NCI-H2081 treated with DMSO at 0.1 percent for 48 hours (cell line): ENCODE measurements at regions not wholly inside any gene's neighbourhood (a gene's known extent, or its start where the extent isn't known, plus 50 kb on each side); places are given as distances from the start of the nearest gene placed in this dataset.

ENCODE experiments used
- DNase-seq: peaks from one replicate; lab custom pipeline; 2025; lab: John Stamatoyannopoulos, UW

- no peak for DNase-seq
Observed at GRCh38 chr4:22103768-22104167, 155.2 kb upstream of the KCNIP4 start.

GRCh38 chr4:22099896-22100295, 151.3 kb upstream of the KCNIP4 start:
- no peak for DNase-seq

DNA sequence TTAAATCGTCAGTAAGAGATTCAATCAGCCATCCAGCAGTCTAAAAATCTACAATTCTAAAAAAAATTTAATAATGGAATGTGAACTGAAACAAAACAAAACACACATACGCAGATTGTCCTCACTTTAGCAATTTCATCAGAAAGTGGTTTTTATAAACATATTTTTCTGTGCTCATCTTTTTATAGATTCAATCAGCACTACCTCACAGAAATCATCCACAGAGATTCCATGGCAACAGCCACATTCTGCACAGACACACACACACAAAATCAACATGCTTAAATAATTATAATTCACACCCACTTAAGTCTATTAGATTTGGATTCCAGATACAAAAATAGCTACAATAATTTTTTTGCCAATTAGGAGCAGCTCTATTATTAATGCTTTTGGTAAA, 149.0 kb upstream of the KCNIP4 start:
- DNase-seq: no peak

DNA sequence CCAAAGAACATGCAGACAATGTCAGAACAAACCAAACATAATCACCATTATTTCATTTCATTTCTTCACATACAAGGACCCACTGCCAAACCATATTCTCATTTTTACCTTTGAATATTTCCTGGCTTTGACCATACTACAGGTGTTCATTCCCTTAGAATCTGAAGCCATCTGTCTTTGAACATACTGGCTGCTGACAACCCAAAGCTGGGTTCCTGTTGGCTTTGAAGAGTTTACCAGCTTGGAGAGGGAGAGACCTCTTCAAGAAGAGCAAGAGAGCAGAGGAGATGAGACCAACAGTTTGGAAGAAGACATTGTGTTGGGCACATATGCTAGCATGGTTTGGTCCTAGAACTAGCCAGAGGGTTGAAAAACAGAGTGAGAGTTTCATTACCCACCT, 145.6 kb upstream of the KCNIP4 start:
- no peak for DNase-seq

DNA sequence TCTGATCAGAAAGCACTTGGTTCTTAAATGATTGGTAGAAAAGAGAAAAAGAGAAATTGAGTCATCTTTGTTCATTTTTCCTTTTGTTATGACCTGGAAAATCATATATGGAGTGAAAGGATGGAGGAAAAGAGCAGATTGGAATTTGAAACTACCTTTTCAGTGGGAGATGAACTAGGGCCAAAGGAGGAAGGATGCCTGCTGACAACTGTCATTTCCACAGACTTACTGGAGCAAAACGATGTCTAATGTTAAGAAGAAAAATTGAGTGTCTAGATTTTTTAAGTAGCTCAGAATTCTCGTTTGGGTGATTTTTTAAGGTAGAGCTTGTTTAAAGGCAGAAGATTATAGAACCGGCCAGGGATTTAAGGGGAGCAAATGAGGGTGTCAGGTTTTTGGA, 144.6 kb upstream of the KCNIP4 start:
- DNase-seq: no peak

DNA sequence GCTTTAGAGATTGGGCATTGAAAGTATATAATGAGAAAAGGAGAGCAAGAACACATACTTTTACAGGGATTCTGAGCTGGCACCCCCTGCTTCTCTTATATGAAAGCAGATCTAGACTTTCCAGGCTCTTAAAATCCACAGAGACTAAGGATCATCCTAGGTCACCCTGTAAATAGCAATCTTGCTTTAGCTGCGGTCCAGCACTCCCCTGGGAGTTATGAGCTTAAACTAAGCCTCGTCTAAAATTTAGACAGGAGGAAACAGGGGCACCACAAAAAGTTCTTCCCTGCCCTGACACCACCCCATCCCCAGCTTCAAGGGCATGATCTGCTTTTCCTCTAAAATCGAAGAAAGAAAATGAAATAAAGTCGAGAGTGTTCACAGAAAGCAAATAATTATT, 143.3 kb upstream of the KCNIP4 start:
- DNase-seq: no peak

DNA sequence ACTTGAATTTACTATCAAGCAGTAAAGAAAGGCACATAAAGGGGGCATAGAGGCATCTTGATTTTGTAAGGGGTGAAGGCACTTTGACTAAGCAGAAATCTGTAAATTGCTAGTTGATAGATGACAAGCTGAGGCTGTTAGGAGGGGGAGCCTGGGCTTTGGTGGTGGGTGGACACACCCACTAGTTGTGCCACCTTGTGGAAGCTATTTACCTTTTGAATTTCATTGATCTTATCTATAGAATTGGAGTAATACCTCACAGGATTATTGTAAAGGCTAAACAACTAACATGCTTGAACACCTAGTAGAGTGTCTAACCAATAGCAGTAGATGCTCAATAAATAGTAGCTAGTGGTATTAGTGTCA, 142.8 kb upstream of the KCNIP4 start:
- DNase-seq: no peak

GRCh38 chr4:22090661-22091351, 142.2 kb upstream of the KCNIP4 start:
- DNase-seq: no peak

GRCh38 chr4:22077571-22077970, 129.0 kb upstream of the KCNIP4 start:
- DNase-seq: no peak

GRCh38 chr4:22072726-22073125, 124.2 kb upstream of the KCNIP4 start:
- DNase-seq: no peak

DNA sequence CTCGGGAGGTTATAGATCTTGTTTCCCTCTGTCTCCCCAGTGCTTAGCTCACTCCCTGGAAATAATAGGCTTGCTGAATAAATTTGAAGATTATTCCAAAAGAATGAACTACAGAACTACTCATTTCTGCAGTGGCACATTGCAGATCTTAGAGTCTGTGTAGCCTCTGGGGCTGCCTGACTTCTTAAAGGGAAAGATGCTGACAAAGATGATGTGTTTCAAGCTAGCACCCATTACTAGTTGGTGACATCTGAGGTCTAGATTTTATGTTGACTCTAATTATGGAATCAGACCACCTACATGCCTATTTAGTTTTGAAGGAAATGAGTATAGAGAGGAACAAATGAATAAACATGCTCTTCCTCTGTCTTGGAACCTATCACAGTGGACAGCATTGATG, 123.7 kb upstream of the KCNIP4 start:
- no peak for DNase-seq

- DNase-seq: no peak
Observed at GRCh38 chr4:22071749-22072148, 123.2 kb upstream of the KCNIP4 start.

DNA sequence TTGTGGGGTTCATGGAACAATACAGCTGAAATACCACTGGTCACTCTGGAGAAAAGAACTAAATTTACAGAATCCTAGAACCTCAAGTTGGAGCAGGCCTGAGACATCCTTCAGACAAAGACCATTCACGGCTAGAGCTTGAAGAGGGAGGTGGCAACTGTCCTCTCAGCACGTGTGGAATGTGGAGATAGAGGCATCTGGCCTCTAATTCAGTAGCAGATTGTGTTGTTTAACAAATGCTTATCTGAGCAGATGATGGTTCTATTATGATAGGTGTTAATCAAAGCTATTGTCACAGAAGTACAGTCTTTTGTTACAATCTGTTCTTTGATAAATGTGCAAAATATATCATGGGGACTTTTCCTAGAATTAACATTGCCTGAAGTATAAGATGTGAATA, 121.7 kb upstream of the KCNIP4 start:
- DNase-seq: no peak

GRCh38 chr4:22063613-22064012, 115.0 kb upstream of the KCNIP4 start:
- no peak for DNase-seq

- DNase-seq: no peak
Observed at GRCh38 chr4:22062676-22063075, 114.1 kb upstream of the KCNIP4 start.

DNA sequence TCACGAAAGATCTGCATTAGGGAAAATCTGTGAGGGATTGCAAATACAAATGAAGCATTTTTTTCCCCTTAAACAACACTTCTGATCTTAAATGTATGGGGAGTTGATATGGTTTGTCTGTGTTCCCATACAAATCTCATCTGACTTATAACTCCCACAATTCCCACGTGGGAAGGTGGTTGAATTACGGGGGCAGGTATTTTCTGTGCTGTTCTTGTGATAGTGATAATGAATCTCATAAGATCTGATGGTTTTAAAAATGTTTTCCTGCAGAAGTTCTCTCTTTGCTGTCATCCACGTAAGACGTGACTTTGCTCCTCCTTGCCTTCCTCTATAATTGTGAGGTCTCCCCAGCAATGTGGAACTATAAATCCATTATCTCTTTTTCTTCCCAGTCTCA, 107.4 kb upstream of the KCNIP4 start:
- DNase-seq: no peak

DNA sequence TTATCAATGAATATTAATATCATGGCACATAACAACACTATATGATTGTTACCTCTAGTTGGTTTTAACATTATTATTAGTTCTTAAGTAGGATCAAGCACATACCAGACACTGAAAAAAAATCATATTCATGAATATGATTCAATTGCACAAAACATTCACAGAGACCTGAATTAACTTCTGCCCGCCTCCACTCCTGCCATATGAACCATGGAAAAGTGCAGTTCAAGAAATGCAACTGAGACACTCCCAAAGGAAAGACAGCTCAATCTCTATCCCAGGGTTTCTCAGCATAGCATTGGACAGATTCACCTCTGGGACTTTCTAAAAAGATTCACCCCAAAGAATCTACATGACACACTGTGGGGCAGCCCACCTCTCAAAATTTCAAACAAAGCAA, 103.5 kb upstream of the KCNIP4 start:
- no peak for DNase-seq

GRCh38 chr4:22048323-22048722, 99.8 kb upstream of the KCNIP4 start:
- no peak for DNase-seq

DNA sequence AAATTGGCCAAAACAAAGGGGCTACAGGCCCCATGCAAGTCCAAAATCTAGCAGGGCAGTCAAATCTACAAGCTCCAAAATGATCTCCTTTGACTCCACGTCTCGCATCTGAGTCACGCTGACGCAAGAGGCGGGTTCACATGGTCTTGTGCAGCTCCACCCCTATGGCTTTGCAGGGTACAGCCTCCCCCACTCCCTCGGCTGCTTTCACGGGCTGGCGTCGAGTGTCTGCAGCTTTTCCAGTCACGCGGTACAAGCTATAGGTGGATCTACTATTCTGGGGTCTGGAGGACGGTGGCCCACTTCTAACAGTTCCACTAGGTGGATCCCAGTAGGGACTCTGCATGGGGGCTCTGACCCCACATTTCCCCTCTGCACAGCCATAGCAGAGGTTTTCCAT, 99.2 kb upstream of the KCNIP4 start:
- no peak for DNase-seq

GRCh38 chr4:22045051-22045630, 96.6 kb upstream of the KCNIP4 start:
- no peak for DNase-seq

DNA sequence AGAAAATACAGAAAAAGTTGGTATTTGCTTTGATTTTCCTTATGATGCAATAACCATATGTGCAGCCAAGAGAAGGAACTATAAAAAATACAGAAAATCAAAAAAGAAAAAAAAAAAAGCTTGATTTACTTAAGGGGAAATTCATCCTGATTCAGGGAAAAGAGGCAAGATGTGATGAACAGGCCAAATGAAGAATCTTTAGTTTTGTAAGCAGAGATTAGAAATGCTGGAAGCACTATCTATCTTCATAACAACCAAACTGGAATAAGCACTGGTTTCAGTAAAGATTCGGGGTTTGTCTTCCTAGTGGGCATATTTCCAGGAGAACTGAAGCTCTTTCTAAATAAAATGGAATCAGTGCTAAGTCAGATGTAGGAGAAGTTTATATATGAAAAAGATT, 82.9 kb upstream of the KCNIP4 start:
- DNase-seq: no peak

DNA sequence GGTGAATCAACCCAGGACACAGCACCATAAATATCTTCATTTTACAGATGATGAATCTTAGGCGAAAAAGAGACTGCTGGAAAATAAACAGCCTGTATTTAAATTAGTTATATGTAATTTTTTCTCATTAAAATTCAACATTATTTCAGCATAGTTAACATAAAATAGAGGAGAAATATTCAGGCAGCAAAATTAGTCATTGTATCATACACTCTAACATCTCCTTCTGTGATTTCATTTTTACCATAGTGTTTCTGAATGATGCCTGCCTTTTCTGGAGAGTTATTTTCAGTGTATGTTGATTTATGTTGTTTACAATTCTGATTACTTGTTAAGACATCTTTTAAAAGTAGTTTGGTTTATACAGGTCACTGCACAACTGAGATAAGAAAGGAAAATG, 82.3 kb upstream of the KCNIP4 start:
- no peak for DNase-seq

DNA sequence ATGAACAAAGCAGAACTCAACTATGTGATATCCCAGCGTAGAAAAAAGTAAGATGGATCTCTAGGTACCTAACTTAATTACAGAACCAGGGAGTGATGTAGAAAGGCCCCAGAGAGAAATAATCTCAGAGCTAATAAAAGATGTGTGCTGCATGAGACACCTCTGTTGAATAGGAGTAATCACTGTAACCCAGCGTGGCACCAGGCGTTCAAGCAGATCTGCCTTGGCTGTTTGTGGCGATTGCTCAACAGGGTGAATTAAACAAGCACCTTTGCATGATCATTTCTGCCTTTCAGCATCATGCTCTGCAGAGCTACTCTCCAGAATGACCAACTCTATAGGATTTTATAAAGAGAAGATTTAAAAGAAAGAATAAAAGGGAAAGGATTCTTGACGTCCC, 81.7 kb upstream of the KCNIP4 start:
- DNase-seq: peak; percentile 51

DNA sequence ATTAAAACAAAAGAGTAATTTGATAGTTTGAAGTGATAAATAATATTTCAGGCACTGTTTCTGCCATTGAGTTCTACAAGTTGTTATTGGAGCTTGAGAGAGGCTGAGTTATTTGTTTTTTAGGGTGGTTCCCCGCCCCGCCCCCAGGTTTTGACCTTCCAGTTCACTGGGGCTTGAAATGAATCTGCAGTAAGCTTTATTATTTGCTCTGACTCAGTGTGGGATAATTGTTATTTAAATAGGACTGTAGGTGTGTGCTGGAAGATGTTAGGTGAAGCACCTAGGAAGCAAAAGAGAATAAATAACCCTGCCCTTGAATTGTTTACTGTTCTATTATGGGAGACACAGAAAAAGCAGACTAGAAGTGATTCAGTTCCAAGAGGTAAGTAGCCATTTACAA, 81.2 kb upstream of the KCNIP4 start:
- DNase-seq: peak; percentile 91
